K562 (cell line): ENCODE measurements at regions not wholly inside any gene's neighbourhood (a gene's known extent, or its start where the extent isn't known, plus 50 kb on each side); places are given as distances from the start of the nearest gene placed in this dataset.

Experiments
- ATAC-seq: fragments of 200-7000 bp; cut with Tn5 transposase; 3 replicates; pipeline ENCODE4 v1.9.1; 2020; ENCODE audit warnings: moderate library complexity
- BruUV-seq: library from RNA; stranded (reverse); fragments of 400-500 nt; replicated peaks from 2 replicates; lab custom pipeline; 2021; lab: Mats Ljungman, UMichigan
- CTCF ChIA-PET: fragments of 300-600 bp; formaldehyde crosslinking; extraction: SDS; loops from one replicate; lab custom pipeline; 2021; ENCODE audit warnings: low intra/inter-chr PET ratio; lab: Yijun Ruan, JAX
- POLR2A ChIA-PET: fragments of 300-600, 350-650 bp; sonication (Branson Sonifier 250); formaldehyde crosslinking; extraction: SDS; loops from one replicate; lab custom pipeline; 2021; ENCODE audit warnings: antibody characterized with exemption, inconsistent platforms; lab: Yijun Ruan, JAX
- DNase-seq, 4 experiments: peaks; one replicate each; pipeline versions ENCODE4 v3.0.0 to v3.0.0-alpha.2; 2011 to 2018; ENCODE audit warnings: low spot score in 3 of 4, mixed read lengths in 3 of 4; ENCODE audit errors: extremely low read depth in 1 of 4
- FAIRE-seq: peaks from 2 replicates; lab custom pipeline; 2011; peaks lifted over from hg19 to GRCh38; lab: Jason Lieb, UNC
- H2AFZ ChIP-seq: 2 replicates; pipeline ENCODE4 v1.6.0; 2011; ENCODE audit warnings: low read depth, low read length, control low read depth, inconsistent platforms
- H3K27ac ChIP-seq: fragments of 200-600 bp; 3 replicates; pipeline ENCODE4 v1.8.0; 2011; ENCODE audit warnings: low read depth, mild to moderate bottlenecking, control low read depth, inconsistent platforms, low read length, moderate library complexity, mixed read lengths; ENCODE audit errors: extremely low read depth
- H3K27me3 ChIP-seq, 2 experiments: fragments of 300-600 bp in 1 of 2; 2 replicates in 1 of 2; 3 replicates in 1 of 2; pipeline versions ENCODE4 v1.6.0 to v1.8.0; 2011; ENCODE audit warnings: inconsistent platforms in 2 of 2, low read length in 2 of 2, mild to moderate bottlenecking in 1 of 2, mixed read lengths in 1 of 2, moderate library complexity in 1 of 2; ENCODE audit not compliant: control insufficient read depth in 2 of 2, insufficient read depth in 2 of 2
- H3K36me3 ChIP-seq: fragments of 300-600 bp; 3 replicates; pipeline ENCODE4 v1.8.0; 2011; ENCODE audit warnings: mild to moderate bottlenecking, low read length, inconsistent platforms; ENCODE audit not compliant: control insufficient read depth, insufficient read depth
- H3K4me1 ChIP-seq, 2 experiments: fragments of 200-600 bp in 1 of 2; replicated peaks in 1 of 2; 2 replicates in 1 of 2; 3 replicates in 1 of 2; pipeline versions ENCODE4 v1.5.1 to v1.8.0; 2011; ENCODE audit warnings: inconsistent platforms in 2 of 2, low read length in 2 of 2, mild to moderate bottlenecking in 1 of 2, mixed read lengths in 1 of 2, moderate library complexity in 1 of 2; ENCODE audit not compliant: control insufficient read depth in 2 of 2, insufficient read depth in 2 of 2
- H3K4me2 ChIP-seq: 2 replicates; pipeline ENCODE4 v1.6.1; 2011; ENCODE audit warnings: low read length, control low read depth, inconsistent platforms, mixed read lengths; ENCODE audit not compliant: insufficient read depth
- H3K4me3 ChIP-seq: fragments of 200-600 bp; sonication (generic), shearing (Covaris generic); 2 replicates; pipeline ENCODE4 v1.5.1; 2016; ENCODE audit warnings: control low read depth, inconsistent platforms
- H3K79me2 ChIP-seq: fragments of 200-600 bp; 3 replicates; pipeline ENCODE4 v1.8.0; 2011; ENCODE audit warnings: low read length, inconsistent platforms; ENCODE audit not compliant: control insufficient read depth, insufficient read depth
- H3K9ac ChIP-seq, 2 experiments: 2 replicates each; pipeline versions ENCODE4 v1.6.0 to v1.6.1; 2011; ENCODE audit warnings: low read depth in 2 of 2, low read length in 2 of 2, control low read depth in 1 of 2, inconsistent platforms in 1 of 2, mild to moderate bottlenecking in 1 of 2, mixed read lengths in 1 of 2; ENCODE audit not compliant: insufficient read depth in 1 of 2
- H3K9me1 ChIP-seq: one replicate; pipeline ENCODE4 v1.6.0; 2011; ENCODE audit warnings: inconsistent platforms, mild to moderate bottlenecking, low read length, moderate library complexity; ENCODE audit not compliant: control insufficient read depth, insufficient read depth
- H3K9me3 ChIP-seq: replicated peaks from 2 replicates; pipeline ENCODE4 v1.5.1; 2011; ENCODE audit warnings: low read depth, low read length, inconsistent platforms; ENCODE audit not compliant: control insufficient read depth, insufficient read depth
- H4K20me1 ChIP-seq: replicated peaks from 2 replicates; pipeline ENCODE4 v1.6.1; 2011; ENCODE audit warnings: low read length, inconsistent platforms, mixed read lengths; ENCODE audit not compliant: control insufficient read depth, insufficient read depth
- ARID1B ChIP-seq: fragments of 450-650 bp; IDR thresholded peaks from 2 replicates; pipeline ENCODE4 v1.6.1; 2016; ENCODE audit warnings: antibody characterized with exemption, mild to moderate bottlenecking, inconsistent platforms
- DDX20 ChIP-seq: fragments of 450-650 bp; IDR thresholded peaks from 2 replicates; pipeline ENCODE4 v1.6.1; 2016; ENCODE audit warnings: missing genetic modification characterization, low read depth, mild to moderate bottlenecking, missing compliant biosample characterization, moderate library complexity
- ELK1 ChIP-seq: sonication (generic); formaldehyde crosslinking; IDR thresholded peaks from 2 replicates; pipeline ENCODE4 v1.8.1; 2022; ENCODE audit warnings: missing genetic modification reagents
- GATAD2A ChIP-seq: fragments of 450-650 bp; IDR thresholded peaks from 2 replicates; pipeline ENCODE4 v1.6.1; 2017
- ILK ChIP-seq: fragments of 450-650 bp; IDR thresholded peaks from 2 replicates; pipeline ENCODE4 v1.6.1; 2016; ENCODE audit warnings: missing genetic modification characterization, low read depth, mild to moderate bottlenecking, missing compliant biosample characterization, moderate library complexity, borderline replicate concordance
- KDM5B ChIP-seq: fragments of 200-600 bp; sonication (generic); IDR thresholded peaks from 2 replicates; pipeline ENCODE4 v1.6.1; 2012; ENCODE audit warnings: low read depth, mild to moderate bottlenecking, moderate library complexity, low read length, control low read depth, inconsistent platforms; ENCODE audit not compliant: insufficient replicate concordance
- LCOR ChIP-seq: sonication (generic); formaldehyde crosslinking; IDR thresholded peaks from 2 replicates; pipeline ENCODE4 v1.8.0; 2022; ENCODE audit warnings: mild to moderate bottlenecking, missing genetic modification reagents
- NEUROD1 ChIP-seq: fragments of 150-350 bp; IDR thresholded peaks from 2 replicates; pipeline ENCODE4 v1.6.1; 2014; ENCODE audit warnings: borderline replicate concordance, low read length, low read depth; ENCODE audit not compliant: partially characterized antibody
- PHB2 ChIP-seq: fragments of 450-650 bp; IDR thresholded peaks from 2 replicates; pipeline ENCODE4 v1.6.1; 2017; ENCODE audit warnings: low read depth
- RAD51 ChIP-seq: fragments of 450-650 bp; IDR thresholded peaks from 2 replicates; pipeline ENCODE4 v1.7.1; 2016; ENCODE audit warnings: low read depth, mild to moderate bottlenecking, borderline replicate concordance
- RFX1 ChIP-seq: fragments of 450-650 bp; IDR thresholded peaks from 2 replicates; pipeline ENCODE4 v1.6.1; 2016; ENCODE audit warnings: mild to moderate bottlenecking, moderate library complexity
- RHOXF2B ChIP-seq: fragments of 250-450 bp; sonication (Bioruptor Pico); conservative IDR thresholded peaks from 2 replicates; pipeline ENCODE4 v1.5.1; 2021
- STAT5A ChIP-seq: IDR thresholded peaks from 2 replicates; pipeline ENCODE4 v1.6.1; 2012; ENCODE audit warnings: low read length, inconsistent platforms, borderline replicate concordance
- TCF7 ChIP-seq: sonication (generic); IDR thresholded peaks from 2 replicates; pipeline ENCODE4 v1.6.1; 2016; ENCODE audit warnings: antibody characterized with exemption, borderline replicate concordance
- USF2 ChIP-seq: sonication (generic); formaldehyde crosslinking; IDR thresholded peaks from 2 replicates; pipeline ENCODE4 v1.5.0; 2020; ENCODE audit warnings: missing genetic modification reagents
- WHSC1 ChIP-seq: IDR thresholded peaks from one replicate; pipeline ENCODE4 v1.6.1; 2012; ENCODE audit warnings: low read length, control low read depth, inconsistent platforms
- ZBED1 ChIP-seq: IDR thresholded peaks from 2 replicates; pipeline ENCODE4 v1.6.1; 2014
- ZNF507 ChIP-seq: conservative IDR thresholded peaks from 2 replicates; pipeline ENCODE4 v1.6.1; 2017; ENCODE audit warnings: missing genetic modification characterization, missing compliant biosample characterization
- WGBS: fragments of 100-300 bp; shearing (Covaris generic); methylation state at CpG from one replicate; pipeline ENCODE4 v1.1.6; 2016; ENCODE audit warnings: low coverage, mixed read lengths; ENCODE audit not compliant: insufficient coverage; ENCODE audit errors: missing lambda C conversion rate; 5-methylcytosine and 5-hydroxymethylcytosine counted together
- in situ Hi-C: fragments of 300-500 bp; cut with MboI; formaldehyde crosslinking; loops from 4 replicates; pipeline ENCODE4 v1.15.0; 2018; ENCODE audit warnings: inconsistent platforms, mixed read lengths
- intact Hi-C: fragments of 100-400 bp; cut with micrococcal nuclease; formaldehyde crosslinking; loops from 2 replicates; pipeline ENCODE4 v1.14.2; 2022

GRCh38 chr4:41362621-41363383 is 106.1 kb downstream of the UCHL1 start:
- no peaks in the 10 kb centered on the region for H3K9me3 ChIP-seq
- DNase-seq (no peak), ATAC-seq (no peak), FAIRE-seq (no peak)
- intact Hi-C loops, result no loop called here
- H3K4me2 ChIP-seq, result no peak overlapping the region
- H3K79me2 ChIP-seq, result no peaks in the 10 kb centered on the region
- no peak overlapping the region for H3K4me3 ChIP-seq
- CTCF ChIA-PET, result no interaction called here
- in situ Hi-C loops, result no loop called here
- POLR2A ChIA-PET, result interaction anchor here (0.7 kb wide), 1 partner anchor 1008 kb away, joined by 3 read pairs; no protein-coding TSS in a partner anchor
- H3K9ac ChIP-seq, result no peak overlapping the region
- no peaks in the 10 kb centered on the region for H4K20me1 ChIP-seq
- peaks cover 0 to 13% of the 10 kb centered on the region in 2 experiments; a peak in 2 of 5 replicates for H3K4me1 ChIP-seq
- H2AFZ ChIP-seq, result no peak overlapping the region
- H3K27ac ChIP-seq, result no peak overlapping the region
- no TSS peak for BruUV-seq
- 0% methylated on average over 10 of the region's 10 CpGs for WGBS
- peaks cover 3 to 30% of the 10 kb centered on the region in 2 experiments; a peak in 4 of 5 replicates for H3K27me3 ChIP-seq
- H3K9me1 ChIP-seq, result no peaks in the 10 kb centered on the region
- no peaks in the 10 kb centered on the region for H3K36me3 ChIP-seq
- TF ChIP-seq NEUROD1, result no peak
- no peak for TF ChIP-seq RFX1
- TF ChIP-seq ZBED1, result no peak
- no peak for TF ChIP-seq ILK
- TF ChIP-seq LCOR (CRISPR knock-in tag), result no peak
- no peak for TF ChIP-seq PHB2
- no peak for TF ChIP-seq RHOXF2B
- TF ChIP-seq GATAD2A, result no peak
- no peak for TF ChIP-seq TCF7
- TF ChIP-seq ELK1 (CRISPR knock-in tag), result no peak
- no peak for TF ChIP-seq RAD51
- TF ChIP-seq USF2 (CRISPR knock-in tag), result no peak
- no peak for TF ChIP-seq ZNF507 (tag)
- TF ChIP-seq WHSC1, result no peak
- no peak for TF ChIP-seq ARID1B
- TF ChIP-seq STAT5A, result no peak
- TF ChIP-seq KDM5B, result no peak
- no peak for TF ChIP-seq DDX20 (tag)
